NCI-H446 (cell line): ENCODE measurements at regions not wholly inside any gene's neighbourhood (a gene's known extent, or its start where the extent isn't known, plus 50 kb on each side); places are given as distances from the start of the nearest gene placed in this dataset.
"Not testable (repeated sequence)": the region's sequence is repeated elsewhere in the genome, so short reads cannot be mapped to it uniquely, and the experiment has no call there.

Experiments used
- DNase-seq, 2 experiments: peaks; one replicate each; lab custom pipeline; 2025; lab: John Stamatoyannopoulos, UW

GRCh38 chr5:115439042-115439441 lies 105.5 kb downstream of the FEM1C start:
- no peak for DNase-seq

GRCh38 chr5:115435778-115436712 lies 108.5 kb downstream of the FEM1C start:
- no peak for DNase-seq

- peak; percentile 11 to 75 for DNase-seq
Measured at GRCh38 chr5:115435065-115435777, 109.4 kb downstream of the FEM1C start.

GRCh38 chr5:115433918-115434317 lies 110.7 kb downstream of the FEM1C start:
- DNase-seq = no peak

GRCh38 chr5:115432691-115433090 lies 111.9 kb downstream of the FEM1C start:
- no peak for DNase-seq

- DNase-seq = no peak
Measured at GRCh38 chr5:115431116-115431515, 113.5 kb downstream of the FEM1C start.

GRCh38 chr5:115430374-115430773 lies 114.2 kb downstream of the FEM1C start:
- DNase-seq = no peak

- no peak for DNase-seq
Measured at GRCh38 chr5:115429345-115429940, 115.1 kb downstream of the FEM1C start.

GRCh38 chr5:115428676-115429075 lies 115.9 kb downstream of the FEM1C start:
- DNase-seq = no peak

- no peak for DNase-seq
Measured at GRCh38 chr5:115428248-115428647, 116.3 kb downstream of the FEM1C start.

- no peak for DNase-seq
Measured at GRCh38 chr5:115424446-115424845, 120.1 kb downstream of the FEM1C start.

- DNase-seq = no peak
Measured at GRCh38 chr5:115424030-115424429, 120.5 kb downstream of the FEM1C start.

GRCh38 chr5:115423541-115423940 lies 121.0 kb downstream of the FEM1C start:
- DNase-seq = no peak

GRCh38 chr5:115423051-115423450 lies 121.5 kb downstream of the FEM1C start:
- DNase-seq = no peak

- DNase-seq = not testable (repeated sequence)
Measured at GRCh38 chr5:115420812-115421211, 123.8 kb downstream of the FEM1C start.

GRCh38 chr5:115419846-115420585 lies 123.6 kb upstream of the CCDC112 start:
- no peak for DNase-seq

GRCh38 chr5:115418788-115419187 lies 122.3 kb upstream of the CCDC112 start:
- no peak for DNase-seq

GRCh38 chr5:115417076-115417475 lies 120.6 kb upstream of the CCDC112 start:
- no peak for DNase-seq

GRCh38 chr5:115415143-115415491 lies 118.7 kb upstream of the CCDC112 start:
- DNase-seq = no peak

GRCh38 chr5:115414406-115415142 lies 118.1 kb upstream of the CCDC112 start:
- no peak for DNase-seq

GRCh38 chr5:115413651-115414050 lies 117.2 kb upstream of the CCDC112 start:
- no peak for DNase-seq
